HG03457 (cell line): ENCODE measurements at regions not wholly inside any gene's neighbourhood (a gene's known extent, or its start where the extent isn't known, plus 50 kb on each side); places are given as distances from the start of the nearest gene placed in this dataset.

Experiments
- ATAC-seq: cut with Tn5 transposase; IDR thresholded peaks from one replicate; pipeline ENCODE4 v1.9.1; 2021; ENCODE audit warnings: moderate number of reproducible peaks; ENCODE audit not compliant: unreplicated experiment

- ATAC-seq = no peak
Measured at GRCh38 chr22:49366437-49366836, 461.2 kb downstream of the BRD1 start.

GRCh38 chr22:49365910-49366309 is 461.8 kb downstream of the BRD1 start:
- ATAC-seq = no peak

- ATAC-seq = no peak
Measured at GRCh38 chr22:49365191-49365837, 462.4 kb downstream of the BRD1 start.

GRCh38 chr22:49364398-49364797 is 463.3 kb downstream of the BRD1 start:
- no peak for ATAC-seq

- ATAC-seq = no peak
Measured at GRCh38 chr22:49363526-49364230, 464.0 kb downstream of the BRD1 start.

GRCh38 chr22:49362211-49362839 is 465.3 kb downstream of the BRD1 start:
- ATAC-seq = no peak

GRCh38 chr22:49361164-49361563 is 466.5 kb downstream of the BRD1 start:
- ATAC-seq = no peak

GRCh38 chr22:49360746-49361145 is 466.9 kb downstream of the BRD1 start:
- no peak for ATAC-seq

- no peak for ATAC-seq
Measured at GRCh38 chr22:49359076-49359475, 468.6 kb downstream of the BRD1 start.

- ATAC-seq = no peak
Measured at GRCh38 chr22:49357661-49358440, 469.8 kb downstream of the BRD1 start.

- ATAC-seq = no peak
Measured at GRCh38 chr22:49356428-49356827, 471.2 kb downstream of the BRD1 start.

- no peak for ATAC-seq
Measured at GRCh38 chr22:49355211-49355920, 472.3 kb downstream of the BRD1 start.

GRCh38 chr22:49354516-49355210 is 473.0 kb downstream of the BRD1 start:
- no peak for ATAC-seq

GRCh38 chr22:49353235-49353634 is 474.4 kb downstream of the BRD1 start:
- no peak for ATAC-seq

GRCh38 chr22:49352361-49353169 is 475.1 kb downstream of the BRD1 start:
- ATAC-seq = no peak

GRCh38 chr22:49351761-49352227 is 475.9 kb downstream of the BRD1 start:
- no peak for ATAC-seq

GRCh38 chr22:49350441-49351121 is 477.1 kb downstream of the BRD1 start:
- ATAC-seq = no peak

GRCh38 chr22:49349841-49350381 is 477.8 kb downstream of the BRD1 start:
- ATAC-seq = no peak
